Thyroid gland (tissue), 4 donors: ENCODE measurements at regions not wholly inside any gene's neighbourhood (a gene's known extent, or its start where the extent isn't known, plus 50 kb on each side); places are given as distances from the start of the nearest gene placed in this dataset.

Source experiments
- CTCF ChIP-seq, 6 experiments: fragments of 200-600 bp in 3 of 6; fragments of 450-650 bp in 3 of 6; sonication (generic) in 3 of 6; IDR thresholded peaks; one replicate each; pipeline ENCODE4 v1.5.1; 2016 to 2019; ENCODE audit warnings: antibody characterized with exemption in 6 of 6, mild to moderate bottlenecking in 2 of 6, inconsistent platforms in 1 of 6, moderate library complexity in 1 of 6
- POLR2A ChIP-seq, 2 donors: fragments of 450-650 bp; IDR thresholded peaks; one replicate each; pipeline ENCODE4 v1.6.1; 2017; ENCODE audit warnings: antibody characterized with exemption in 2 of 2, mild to moderate bottlenecking in 2 of 2, moderate library complexity in 1 of 2

- TF ChIP-seq CTCF (IDR thresholded peaks at IDR 0.05) (no peak), POLR2A (IDR thresholded peaks at IDR 0.05) (no peak)
Measured at GRCh38 chr6:163963205-163964120, 548.9 kb downstream of the QKI start.
